MM.1S (cell line): ENCODE measurements at regions not wholly inside any gene's neighbourhood (a gene's known extent, or its start where the extent isn't known, plus 50 kb on each side); places are given as distances from the start of the nearest gene placed in this dataset.

Source experiments
- DNase-seq: peaks from one replicate; pipeline ENCODE4 v3.0.0-alpha.2; 2015
- H2AFZ ChIP-seq: fragments of 300-600 bp; sonication (generic); 2 replicates; pipeline ENCODE4 v1.6.0; 2016; ENCODE audit warnings: antibody characterized with exemption, low read length
- H3F3A ChIP-seq: fragments of 300-600 bp; sonication (generic); 2 replicates; pipeline ENCODE4 v1.6.1; 2016; ENCODE audit warnings: mild to moderate bottlenecking, antibody characterized with exemption, low read length, moderate library complexity, mixed read lengths; ENCODE audit not compliant: insufficient read depth
- H3K27ac ChIP-seq: fragments of 300-600 bp; sonication (generic); 2 replicates; pipeline ENCODE4 v1.5.1; 2016; ENCODE audit warnings: mild to moderate bottlenecking, low read length
- H3K27me3 ChIP-seq: fragments of 300-600 bp; sonication (generic); replicated peaks from 2 replicates; pipeline ENCODE4 v1.6.0; 2016; ENCODE audit warnings: low read length; ENCODE audit not compliant: insufficient read depth
- H3K36me3 ChIP-seq: fragments of 300-600 bp; sonication (generic); replicated peaks from 2 replicates; pipeline ENCODE4 v1.6.1; 2016; ENCODE audit warnings: mild to moderate bottlenecking, low read length, mixed read lengths; ENCODE audit not compliant: insufficient read depth
- H3K4me1 ChIP-seq: fragments of 300-600 bp; sonication (generic); 2 replicates; pipeline ENCODE4 v1.6.1; 2016; ENCODE audit warnings: low read length, mixed read lengths
- H3K4me2 ChIP-seq: fragments of 300-600 bp; sonication (generic); 2 replicates; pipeline ENCODE4 v1.6.0; 2016; ENCODE audit warnings: low read depth, low read length
- H3K4me3 ChIP-seq: fragments of 300-600 bp; sonication (generic); 2 replicates; pipeline ENCODE4 v1.5.1; 2016; ENCODE audit warnings: low read length, mixed read lengths
- H3K79me2 ChIP-seq: fragments of 300-600 bp; sonication (generic); 2 replicates; pipeline ENCODE4 v1.6.1; 2016; ENCODE audit warnings: mixed run types, low read length, mixed read lengths
- H3K9ac ChIP-seq: fragments of 300-600 bp; sonication (generic); 2 replicates; pipeline ENCODE4 v1.6.1; 2016; ENCODE audit warnings: low read length, mixed read lengths
- H3K9me2 ChIP-seq: fragments of 300-600 bp; sonication (generic); replicated peaks from 2 replicates; pipeline ENCODE4 v1.6.1; 2016; ENCODE audit warnings: mild to moderate bottlenecking, low read length, mixed read lengths; ENCODE audit not compliant: insufficient read depth
- H3K9me3 ChIP-seq: fragments of 300-600 bp; sonication (generic); replicated peaks from 2 replicates; pipeline ENCODE4 v1.6.1; 2016; ENCODE audit warnings: mild to moderate bottlenecking, low read length, mixed read lengths; ENCODE audit not compliant: insufficient read depth
- H4K20me1 ChIP-seq: fragments of 300-600 bp; sonication (generic); 2 replicates; pipeline ENCODE4 v1.6.1; 2016; ENCODE audit warnings: mild to moderate bottlenecking, low read length, moderate library complexity, mixed read lengths; ENCODE audit not compliant: insufficient read depth
- CTCF ChIP-seq: fragments of 300-600 bp; sonication (generic); IDR thresholded peaks from 2 replicates; pipeline ENCODE4 v1.5.1; 2016; ENCODE audit warnings: antibody characterized with exemption, low read length, mixed read lengths
- EZH2 ChIP-seq: fragments of 300-600 bp; sonication (generic); optimal IDR thresholded peaks from 2 replicates; pipeline ENCODE3; 2017; ENCODE audit warnings: low read depth, mild to moderate bottlenecking, antibody characterized with exemption, low read length, mixed read lengths
- EZH2phosphoT487 ChIP-seq: fragments of 300-600 bp; sonication (generic); IDR thresholded peaks from 2 replicates; pipeline ENCODE4 v1.6.1; 2018; ENCODE audit warnings: antibody characterized with exemption, low read length

- H3K4me2 ChIP-seq: no peak overlapping the region
- H4K20me1 ChIP-seq: no peaks in the 10 kb centered on the region
- H3F3A ChIP-seq: no peaks in the 10 kb centered on the region
- no peak overlapping the region for H3K9ac ChIP-seq
- H2AFZ ChIP-seq: no peak overlapping the region
- no peak overlapping the region for H3K27ac ChIP-seq
- H3K27me3 ChIP-seq: no peaks in the 10 kb centered on the region
- no peak for TF ChIP-seq EZH2phosphoT487
- no peak for TF ChIP-seq CTCF
- no peak for TF ChIP-seq EZH2
- no peaks in the 10 kb centered on the region for H3K9me3 ChIP-seq
- no peaks in the 10 kb centered on the region for H3K36me3 ChIP-seq
- H3K9me2 ChIP-seq: no peaks in the 10 kb centered on the region
- no peak for DNase-seq
- H3K4me3 ChIP-seq: no peak overlapping the region
- no peaks in the 10 kb centered on the region for H3K79me2 ChIP-seq
- H3K4me1 ChIP-seq: no peaks in the 10 kb centered on the region
Measured at GRCh38 chr10:78502210-78502936, 468.7 kb downstream of the RPS24 start.

- Histone ChIP-seq H3K27ac (no peak overlapping the region), H3F3A (no peaks in the 10 kb centered on the region), H3K4me3 (no peak overlapping the region), H3K9me2 (no peaks in the 10 kb centered on the region), H3K36me3 (no peaks in the 10 kb centered on the region), H3K79me2 (no peaks in the 10 kb centered on the region), H3K27me3 (no peaks in the 10 kb centered on the region), H3K9ac (no peak overlapping the region), H3K4me1 (no peaks in the 10 kb centered on the region), H4K20me1 (no peaks in the 10 kb centered on the region), H3K4me2 (no peak overlapping the region), H2AFZ (no peak overlapping the region), H3K9me3 (no peaks in the 10 kb centered on the region)
- no peak for TF ChIP-seq CTCF
- no peak for TF ChIP-seq EZH2
- no peak for DNase-seq
Measured at GRCh38 chr10:78504181-78504580, 470.5 kb downstream of the RPS24 start.

- Histone ChIP-seq H3K9ac (no peak overlapping the region), H3K36me3 (no peaks in the 10 kb centered on the region), H2AFZ (no peak overlapping the region), H4K20me1 (no peaks in the 10 kb centered on the region), H3K9me3 (no peaks in the 10 kb centered on the region), H3K9me2 (no peaks in the 10 kb centered on the region), H3K27me3 (no peaks in the 10 kb centered on the region), H3K4me2 (no peak overlapping the region), H3K4me1 (no peaks in the 10 kb centered on the region), H3K79me2 (no peaks in the 10 kb centered on the region), H3K4me3 (no peak overlapping the region), H3K27ac (no peak overlapping the region), H3F3A (no peaks in the 10 kb centered on the region)
- DNase-seq: no peak
- TF ChIP-seq EZH2 (no peak), CTCF (no peak)
Measured at GRCh38 chr10:78505657-78506056, 472.0 kb downstream of the RPS24 start.
